ENCODE measurements at regions not wholly inside any gene's neighbourhood (a gene's known extent, or its start where the extent isn't known, plus 50 kb on each side); places are given as distances from the start of the nearest gene placed in this dataset.

- TF ChIP-seq, protein P1, sequence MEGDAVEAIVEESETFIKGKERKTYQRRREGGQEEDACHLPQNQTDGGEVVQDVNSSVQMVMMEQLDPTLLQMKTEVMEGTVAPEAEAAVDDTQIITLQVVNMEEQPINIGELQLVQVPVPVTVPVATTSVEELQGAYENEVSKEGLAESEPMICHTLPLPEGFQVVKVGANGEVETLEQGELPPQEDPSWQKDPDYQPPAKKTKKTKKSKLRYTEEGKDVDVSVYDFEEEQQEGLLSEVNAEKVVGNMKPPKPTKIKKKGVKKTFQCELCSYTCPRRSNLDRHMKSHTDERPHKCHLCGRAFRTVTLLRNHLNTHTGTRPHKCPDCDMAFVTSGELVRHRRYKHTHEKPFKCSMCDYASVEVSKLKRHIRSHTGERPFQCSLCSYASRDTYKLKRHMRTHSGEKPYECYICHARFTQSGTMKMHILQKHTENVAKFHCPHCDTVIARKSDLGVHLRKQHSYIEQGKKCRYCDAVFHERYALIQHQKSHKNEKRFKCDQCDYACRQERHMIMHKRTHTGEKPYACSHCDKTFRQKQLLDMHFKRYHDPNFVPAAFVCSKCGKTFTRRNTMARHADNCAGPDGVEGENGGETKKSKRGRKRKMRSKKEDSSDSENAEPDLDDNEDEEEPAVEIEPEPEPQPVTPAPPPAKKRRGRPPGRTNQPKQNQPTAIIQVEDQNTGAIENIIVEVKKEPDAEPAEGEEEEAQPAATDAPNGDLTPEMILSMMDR (IDR thresholded peaks at IDR 0.05), result no peak
- Histone ChIP-seq H3K27me3 (peaks cover 82% of the 10 kb centered on the region), H3K4me1 (ENCODE audit: control insufficient read depth in 1 of 2, insufficient read depth in 1 of 2, low read depth in 1 of 2, low read length in 1 of 2) (peaks cover 5 to 13% of the 10 kb centered on the region in 2 experiments), H3K9me3 (no peaks in the 10 kb centered on the region), H3K27ac (no peak overlapping the region), H3K4me3 (ENCODE audit: low read depth in 1 of 2, low read length in 1 of 2) (no peak overlapping the region), H3K36me3 (no peaks in the 10 kb centered on the region)
Measured at GRCh38 chr9:135416664-135417290, 62.8 kb upstream of the PPP1R26 start.

DNA sequence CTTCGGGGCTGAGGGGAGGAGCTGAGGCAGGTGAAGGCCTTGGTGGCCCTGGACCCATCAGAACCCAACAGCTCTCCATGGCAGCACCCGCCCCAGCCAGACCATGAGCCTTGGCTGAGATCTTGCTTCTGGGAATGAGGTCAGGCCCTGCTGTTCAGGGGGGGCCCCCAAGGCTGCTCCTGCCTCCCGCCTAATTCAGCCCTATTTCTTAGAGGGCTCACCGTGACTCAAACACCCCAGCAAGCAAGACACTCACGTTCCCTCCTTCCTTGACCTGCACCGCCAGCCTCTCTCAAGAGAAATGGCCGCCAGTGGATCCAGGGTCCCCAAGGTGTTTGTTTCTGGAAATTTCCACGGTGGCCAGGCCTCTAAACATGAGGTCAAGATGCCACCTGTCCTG, 61.4 kb upstream of the PPP1R26 start:
- Histone ChIP-seq H3K36me3 (no peaks in the 10 kb centered on the region), H3K4me1 (ENCODE audit: control insufficient read depth in 1 of 2, insufficient read depth in 1 of 2, low read depth in 1 of 2, low read length in 1 of 2) (peaks cover 5 to 13% of the 10 kb centered on the region in 2 experiments), H3K4me3 (ENCODE audit: low read depth in 1 of 2, low read length in 1 of 2) (no peak overlapping the region), H3K27ac (no peak overlapping the region), H3K9me3 (no peaks in the 10 kb centered on the region), H3K27me3 (peaks cover 76% of the 10 kb centered on the region)
- TF ChIP-seq, protein P1 (IDR thresholded peaks at IDR 0.05), result no peak

- Histone ChIP-seq H3K4me1 (ENCODE audit: control insufficient read depth in 1 of 2, insufficient read depth in 1 of 2, low read depth in 1 of 2, low read length in 1 of 2) (peaks cover 5 to 13% of the 10 kb centered on the region in 2 experiments), H3K9me3 (no peaks in the 10 kb centered on the region), H3K36me3 (no peaks in the 10 kb centered on the region), H3K4me3 (ENCODE audit: low read depth in 1 of 2, low read length in 1 of 2) (no peak overlapping the region), H3K27ac (no peak overlapping the region), H3K27me3 (peaks cover 66% of the 10 kb centered on the region)
- TF ChIP-seq, protein P1 (IDR thresholded peaks at IDR 0.05), result no peak
Measured at GRCh38 chr9:135419106-135419505, 60.5 kb upstream of the PPP1R26 start.

DNA sequence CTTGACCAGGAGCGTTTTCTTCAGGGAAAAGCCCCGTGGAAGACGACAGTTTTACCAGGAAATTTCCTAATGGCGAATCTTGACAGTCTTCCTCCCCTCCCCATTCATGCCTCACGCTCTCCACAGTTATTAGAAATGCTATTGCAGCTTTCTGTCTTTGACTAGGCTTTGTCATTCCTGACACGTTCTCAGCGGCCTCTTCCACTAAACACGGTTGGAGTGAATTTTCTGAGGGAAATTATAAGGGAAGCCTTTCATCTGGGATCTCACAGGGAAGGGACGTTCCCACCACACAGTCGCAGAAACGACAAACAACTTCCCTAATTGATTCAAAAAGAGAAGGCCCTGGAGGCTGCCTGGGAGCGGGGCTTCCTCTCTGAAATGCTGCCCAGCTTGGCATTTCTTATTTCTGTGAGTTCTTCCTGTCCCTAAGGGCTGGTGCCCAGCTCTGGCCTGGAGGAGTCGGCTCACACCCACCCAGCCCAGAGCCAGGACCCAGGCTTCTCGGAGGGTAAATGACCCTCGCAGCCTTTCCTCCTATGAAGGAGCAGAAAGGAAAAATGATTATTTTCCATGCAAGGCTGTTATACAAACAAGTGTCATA, 57.1 kb upstream of the PPP1R26 start:
- Histone ChIP-seq H3K4me1 (ENCODE audit: control insufficient read depth in 1 of 2, insufficient read depth in 1 of 2, low read depth in 1 of 2, low read length in 1 of 2) (no peaks in the 10 kb centered on the region), H3K9me3 (no peaks in the 10 kb centered on the region), H3K27me3 (peaks cover 36% of the 10 kb centered on the region), H3K4me3 (ENCODE audit: low read depth in 1 of 2, low read length in 1 of 2) (no peak overlapping the region), H3K27ac (no peak overlapping the region), H3K36me3 (no peaks in the 10 kb centered on the region)
- TF ChIP-seq, protein P1 (IDR thresholded peaks at IDR 0.05), result no peak

DNA sequence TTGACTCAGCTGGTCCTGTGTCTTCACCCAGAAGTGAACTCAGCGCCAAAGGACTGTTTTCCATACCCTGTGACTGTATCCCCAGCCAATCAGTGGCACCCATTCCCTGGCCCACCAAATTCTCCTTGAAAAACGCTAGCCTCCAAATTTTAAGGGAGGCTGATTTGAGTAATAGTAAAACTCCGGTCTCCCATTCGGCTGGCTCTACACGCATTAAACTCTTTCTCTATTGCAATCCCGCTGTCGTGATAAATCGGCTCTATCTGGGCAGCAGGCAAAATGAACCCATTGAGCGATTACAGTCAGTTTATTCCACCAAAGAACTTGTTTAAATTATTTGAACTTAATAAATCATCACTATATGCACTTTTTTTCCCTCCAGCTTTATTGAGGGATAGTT, 55.9 kb upstream of the PPP1R26 start:
- Histone ChIP-seq H3K9me3 (no peaks in the 10 kb centered on the region), H3K36me3 (no peaks in the 10 kb centered on the region), H3K4me1 (ENCODE audit: control insufficient read depth in 1 of 2, insufficient read depth in 1 of 2, low read depth in 1 of 2, low read length in 1 of 2) (no peaks in the 10 kb centered on the region), H3K27me3 (peaks cover 23% of the 10 kb centered on the region), H3K27ac (no peak overlapping the region), H3K4me3 (ENCODE audit: low read depth in 1 of 2, low read length in 1 of 2) (no peak overlapping the region)
- TF ChIP-seq, protein P1 (IDR thresholded peaks at IDR 0.05), result no peak

Measured in neutrophil (primary cell).